ENCODE measurements at regions not wholly inside any gene's neighbourhood (a gene's known extent, or its start where the extent isn't known, plus 50 kb on each side); places are given as distances from the start of the nearest gene placed in this dataset.

GRCh38 chr21:15531986-15532385, 197.8 kb upstream of the USP25 start:
- TF ChIP-seq EZH2 (IDR thresholded peaks at IDR 0.05; ENCODE audit: insufficient read depth, poor library complexity, severe bottlenecking) (no peak), EZH2phosphoT487 (IDR thresholded peaks at IDR 0.05; ENCODE audit: insufficient read depth, low read depth) (no peak)
